IPS-15b (cell line): ENCODE measurements at regions not wholly inside any gene's neighbourhood (a gene's known extent, or its start where the extent isn't known, plus 50 kb on each side); places are given as distances from the start of the nearest gene placed in this dataset.

Experiments
- H3K27me3 ChIP-seq: one replicate; pipeline ENCODE4 v1.6.1; 2013; ENCODE audit warnings: low read length; ENCODE audit not compliant: control insufficient read depth, insufficient read depth
- H3K36me3 ChIP-seq: one replicate; pipeline ENCODE4 v1.6.1; 2013; ENCODE audit warnings: low read length; ENCODE audit not compliant: control insufficient read depth, insufficient read depth
- H3K4me1 ChIP-seq: one replicate; pipeline ENCODE4 v1.6.1; 2013; ENCODE audit warnings: mild to moderate bottlenecking, low read length; ENCODE audit not compliant: control insufficient read depth, insufficient read depth
- H3K4me3 ChIP-seq: one replicate; pipeline ENCODE4 v1.5.1; 2013; ENCODE audit warnings: low read depth, low read length
- H3K9ac ChIP-seq: one replicate; pipeline ENCODE4 v1.6.1; 2013; ENCODE audit warnings: low read depth, mild to moderate bottlenecking, low read length
- H3K9me3 ChIP-seq: one replicate; pipeline ENCODE4 v1.6.1; 2013; ENCODE audit warnings: mild to moderate bottlenecking, low read length; ENCODE audit not compliant: control insufficient read depth, insufficient read depth

DNA sequence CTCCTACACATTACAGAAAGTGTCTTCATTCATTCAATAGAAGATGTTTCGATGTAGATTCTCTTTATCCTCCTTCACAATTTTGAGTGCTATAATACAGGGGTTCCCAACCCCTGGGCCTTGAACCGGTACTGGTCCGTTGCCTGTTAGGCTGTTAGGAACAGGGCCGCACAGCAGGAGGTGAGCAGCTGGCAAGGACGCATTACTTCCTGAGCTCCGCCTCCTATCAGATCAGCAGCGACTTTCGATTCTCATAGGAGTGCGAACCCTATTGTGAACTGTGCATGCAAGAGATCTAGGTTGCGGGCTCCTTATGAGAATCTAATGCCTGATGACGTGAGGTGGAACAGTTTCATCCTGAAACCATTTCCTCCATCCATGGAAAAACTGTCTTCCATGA lies 153.0 kb upstream of the SMC2 start:
- Histone ChIP-seq H3K27me3 (no peaks in the 10 kb centered on the region), H3K9ac (no peak overlapping the region), H3K4me3 (no peak overlapping the region), H3K36me3 (no peaks in the 10 kb centered on the region), H3K9me3 (no peaks in the 10 kb centered on the region), H3K4me1 (no peaks in the 10 kb centered on the region)

DNA sequence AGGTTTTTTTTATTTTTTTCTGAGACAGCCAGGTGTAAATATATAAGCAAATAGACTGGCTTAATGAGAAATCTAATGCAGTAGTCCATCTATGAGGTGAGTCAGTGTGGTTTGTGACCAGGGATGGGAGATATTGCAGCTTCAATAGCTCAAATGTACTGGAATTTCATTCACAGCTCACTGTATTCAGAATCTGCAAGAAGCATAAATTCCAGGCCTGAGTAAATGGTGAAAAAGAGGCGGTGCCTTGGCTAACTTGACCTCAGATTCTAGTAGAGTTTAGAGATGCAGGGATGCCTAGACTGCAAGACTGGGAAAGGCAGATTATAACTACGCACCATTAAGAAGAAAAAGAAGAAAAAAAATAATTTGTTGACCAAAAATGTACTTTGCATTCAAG lies 151.9 kb upstream of the SMC2 start:
- Histone ChIP-seq H3K9me3 (no peaks in the 10 kb centered on the region), H3K4me3 (no peak overlapping the region), H3K27me3 (no peaks in the 10 kb centered on the region), H3K4me1 (no peaks in the 10 kb centered on the region), H3K36me3 (no peaks in the 10 kb centered on the region), H3K9ac (no peak overlapping the region)

DNA sequence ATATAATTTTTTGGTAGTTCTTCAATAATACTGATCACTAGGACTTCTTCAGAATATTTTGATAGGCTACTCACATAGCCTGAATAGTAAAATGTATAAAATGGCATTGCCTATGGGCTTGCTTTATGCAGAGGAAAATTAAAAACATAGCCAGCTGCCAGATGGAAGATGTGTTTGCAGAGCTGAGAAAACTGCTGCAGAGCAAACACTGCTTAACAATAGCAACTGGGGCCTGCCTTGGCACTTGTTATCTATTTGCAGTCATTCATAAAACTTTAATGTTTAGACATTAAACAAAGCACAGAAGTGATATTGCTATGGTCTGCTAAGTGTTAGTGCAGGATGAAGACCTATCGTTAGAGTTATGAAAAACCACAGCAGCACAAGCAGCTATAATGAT lies 151.5 kb upstream of the SMC2 start:
- Histone ChIP-seq H3K27me3 (no peaks in the 10 kb centered on the region), H3K9ac (no peak overlapping the region)

DNA sequence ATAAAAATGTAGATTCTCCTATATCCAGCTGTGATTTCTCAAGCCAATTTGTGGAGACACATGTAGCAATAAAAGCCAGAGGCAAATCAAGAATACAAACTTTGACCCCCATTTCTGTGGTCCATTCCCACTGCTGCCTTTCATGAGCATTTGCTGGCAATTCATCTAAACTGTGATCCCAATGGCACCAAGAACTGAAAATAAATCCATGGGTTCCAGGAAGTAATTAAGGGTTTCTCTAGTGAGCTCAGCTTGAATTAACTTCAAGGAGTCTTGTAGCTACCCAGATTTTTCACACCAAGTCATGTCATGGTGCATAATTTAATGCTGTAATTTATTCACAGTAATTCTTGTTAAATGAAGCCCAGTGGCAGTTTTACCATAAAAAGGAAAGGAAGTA lies 145.0 kb upstream of the SMC2 start:
- Histone ChIP-seq H3K4me3 (no peak overlapping the region), H3K9me3 (no peaks in the 10 kb centered on the region), H3K27me3 (no peaks in the 10 kb centered on the region), H3K36me3 (no peaks in the 10 kb centered on the region), H3K9ac (no peak overlapping the region), H3K4me1 (no peaks in the 10 kb centered on the region)

More for the DNA sequence above, 151.5 kb upstream of the SMC2 start:
- H3K36me3 ChIP-seq = no peaks in the 10 kb centered on the region
- no peak overlapping the region for H3K4me3 ChIP-seq
- H3K9me3 ChIP-seq = no peaks in the 10 kb centered on the region
- no peaks in the 10 kb centered on the region for H3K4me1 ChIP-seq

DNA sequence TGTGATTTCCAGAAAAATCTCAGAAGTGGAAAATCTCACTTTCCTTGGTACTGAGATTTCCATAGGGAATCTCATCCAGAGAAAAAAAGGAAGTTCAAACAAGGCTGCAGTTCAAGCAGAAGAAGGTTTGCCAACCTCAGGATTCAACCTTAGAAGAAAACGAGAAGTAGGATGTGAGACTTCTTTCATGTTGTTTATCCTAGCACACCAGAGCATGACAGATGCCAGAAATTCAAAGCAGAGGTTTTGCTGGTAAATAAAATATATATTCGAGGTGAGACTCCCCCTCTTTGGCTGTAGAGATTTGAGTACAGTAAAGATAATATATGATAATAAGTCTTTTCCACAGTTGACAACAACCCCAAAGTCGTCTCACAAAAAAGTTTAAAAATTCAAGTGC lies 116.9 kb upstream of the SMC2 start:
- Histone ChIP-seq H3K4me1 (no peaks in the 10 kb centered on the region), H3K9ac (no peak overlapping the region), H3K27me3 (no peaks in the 10 kb centered on the region), H3K4me3 (no peak overlapping the region), H3K36me3 (no peaks in the 10 kb centered on the region), H3K9me3 (no peaks in the 10 kb centered on the region)

DNA sequence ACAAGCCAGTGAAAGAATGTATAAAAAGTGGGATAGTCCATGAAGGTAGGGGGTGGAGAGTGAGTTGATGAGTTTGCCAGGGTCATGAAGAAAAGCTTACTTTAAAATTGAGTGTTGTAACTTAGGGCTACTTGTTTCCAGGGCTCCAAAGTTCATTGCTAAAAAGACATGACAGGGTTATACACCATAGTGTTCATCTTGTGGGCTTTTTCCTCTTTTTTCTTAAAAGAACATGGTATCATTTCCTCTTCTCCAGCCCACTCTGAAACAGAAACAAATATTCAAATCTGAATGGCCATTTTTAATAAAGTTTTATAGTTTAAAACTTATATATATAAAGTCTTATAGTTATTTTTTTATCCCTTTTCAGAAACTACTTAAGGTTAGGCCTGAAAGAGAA lies 115.7 kb upstream of the SMC2 start:
- Histone ChIP-seq H3K9ac (no peak overlapping the region), H3K27me3 (no peaks in the 10 kb centered on the region), H3K9me3 (no peaks in the 10 kb centered on the region), H3K4me1 (no peaks in the 10 kb centered on the region), H3K4me3 (no peak overlapping the region), H3K36me3 (no peaks in the 10 kb centered on the region)

DNA sequence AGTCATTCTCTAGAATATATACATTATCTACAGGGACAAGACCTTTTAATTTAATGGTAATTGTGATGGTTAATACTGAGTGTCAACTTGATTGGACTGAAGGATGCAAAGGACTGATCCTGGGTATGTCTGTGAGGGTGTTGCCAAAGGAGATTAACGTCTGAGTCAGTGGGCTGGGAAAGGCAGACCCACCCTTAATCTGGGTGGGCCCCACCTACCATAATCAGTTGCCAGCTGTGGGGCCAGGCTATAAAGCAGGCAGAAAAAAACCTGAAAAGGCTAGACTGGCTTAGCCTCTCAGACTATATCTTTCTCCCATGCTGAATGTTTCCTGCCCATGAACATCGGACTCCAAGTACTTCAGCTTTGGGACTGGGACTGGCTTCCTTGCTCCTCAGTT lies 112.2 kb upstream of the SMC2 start:
- Histone ChIP-seq H3K27me3 (no peaks in the 10 kb centered on the region), H3K4me1 (no peaks in the 10 kb centered on the region), H3K9me3 (no peaks in the 10 kb centered on the region), H3K4me3 (no peak overlapping the region), H3K36me3 (no peaks in the 10 kb centered on the region), H3K9ac (no peak overlapping the region)

DNA sequence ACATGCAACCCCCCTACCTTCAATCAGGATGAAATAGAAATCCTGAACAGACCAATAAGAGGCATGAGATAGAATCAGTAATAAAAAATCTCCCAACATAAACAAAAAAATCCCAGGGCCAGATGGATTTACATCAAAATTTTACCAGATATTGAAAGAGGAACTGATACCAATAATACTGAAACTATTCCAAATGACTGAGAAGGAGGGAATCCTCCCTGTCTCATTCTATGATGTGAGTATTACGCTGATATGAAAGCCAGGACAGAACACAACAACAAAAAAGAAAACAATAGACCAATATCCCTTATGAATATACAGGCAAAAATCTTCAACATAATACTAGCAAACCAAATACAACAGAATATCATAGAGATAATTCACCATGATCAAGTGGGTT lies 109.0 kb upstream of the SMC2 start:
- no peak overlapping the region for H3K4me3 ChIP-seq
- H3K36me3 ChIP-seq = no peaks in the 10 kb centered on the region
- no peaks in the 10 kb centered on the region for H3K27me3 ChIP-seq
- H3K9ac ChIP-seq = no peak overlapping the region
- no peaks in the 10 kb centered on the region for H3K4me1 ChIP-seq
- H3K9me3 ChIP-seq = no peaks in the 10 kb centered on the region

DNA sequence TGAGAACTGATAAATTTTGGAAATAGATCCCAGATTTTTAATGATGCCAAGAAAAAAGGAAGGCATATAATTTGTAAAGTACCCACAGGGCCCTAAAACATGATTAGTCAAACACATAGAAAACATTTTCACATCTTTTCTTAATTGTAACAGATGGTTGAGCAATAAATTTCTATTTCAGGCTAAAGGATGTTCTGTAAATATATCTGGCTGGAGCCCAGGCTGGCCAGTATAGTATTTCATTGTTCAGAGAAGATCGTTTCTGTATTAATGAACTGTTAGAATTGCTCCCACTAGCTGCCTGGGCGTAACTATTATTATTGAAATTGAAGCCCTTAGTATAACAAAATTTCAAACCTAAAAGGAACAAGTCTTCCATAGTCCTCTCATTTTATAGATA lies 105.3 kb upstream of the SMC2 start:
- H3K27me3 ChIP-seq = no peaks in the 10 kb centered on the region
- peaks cover 10% of the 10 kb centered on the region for H3K4me1 ChIP-seq
- H3K9me3 ChIP-seq = no peaks in the 10 kb centered on the region
- no peak overlapping the region for H3K9ac ChIP-seq
- H3K4me3 ChIP-seq = no peak overlapping the region
- H3K36me3 ChIP-seq = no peaks in the 10 kb centered on the region

DNA sequence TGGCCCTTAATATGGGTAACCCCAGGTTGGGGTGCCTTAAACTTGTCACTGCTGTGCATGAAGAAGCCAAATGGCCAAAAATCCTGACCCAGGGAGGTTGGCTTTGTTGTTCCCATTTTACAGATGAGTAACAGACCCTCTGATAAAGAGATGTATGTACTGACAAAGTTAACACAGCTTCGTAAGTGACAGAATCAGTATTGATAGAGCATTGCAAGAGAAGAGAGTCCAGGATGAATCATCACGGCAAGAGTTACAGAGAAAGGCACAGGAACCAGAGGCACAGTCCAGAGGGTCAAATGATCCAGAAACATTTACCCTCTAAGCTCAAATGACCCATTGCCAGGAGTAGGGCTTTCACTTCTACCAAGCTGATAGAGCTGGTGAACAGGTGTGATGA lies 103.8 kb upstream of the SMC2 start:
- Histone ChIP-seq H3K4me1 (peaks cover 10% of the 10 kb centered on the region), H3K36me3 (no peaks in the 10 kb centered on the region), H3K9me3 (no peaks in the 10 kb centered on the region), H3K4me3 (no peak overlapping the region), H3K9ac (no peak overlapping the region), H3K27me3 (no peaks in the 10 kb centered on the region)

DNA sequence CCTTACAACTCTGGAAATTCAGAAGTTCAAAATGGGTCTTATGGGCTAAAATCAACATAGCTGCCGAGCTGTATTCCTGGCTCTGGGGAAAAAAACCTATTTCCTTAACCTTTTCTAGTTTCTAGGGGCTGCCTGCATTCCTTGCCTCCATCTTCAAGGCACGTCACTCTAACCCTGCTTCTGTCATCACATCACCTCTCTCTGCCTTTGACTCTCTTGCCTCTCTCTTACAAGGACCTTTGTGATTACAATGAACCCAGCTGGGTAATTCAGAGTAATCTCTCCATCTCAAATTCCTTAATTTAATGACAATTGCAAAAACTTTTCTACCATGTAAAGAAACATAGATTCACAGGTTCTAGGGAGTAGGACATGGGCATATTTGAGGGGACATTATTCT lies 103.1 kb upstream of the SMC2 start:
- no peaks in the 10 kb centered on the region for H3K36me3 ChIP-seq
- no peaks in the 10 kb centered on the region for H3K9me3 ChIP-seq
- no peak overlapping the region for H3K9ac ChIP-seq
- H3K27me3 ChIP-seq = no peaks in the 10 kb centered on the region
- H3K4me3 ChIP-seq = no peak overlapping the region
- H3K4me1 ChIP-seq = peaks cover 10% of the 10 kb centered on the region

DNA sequence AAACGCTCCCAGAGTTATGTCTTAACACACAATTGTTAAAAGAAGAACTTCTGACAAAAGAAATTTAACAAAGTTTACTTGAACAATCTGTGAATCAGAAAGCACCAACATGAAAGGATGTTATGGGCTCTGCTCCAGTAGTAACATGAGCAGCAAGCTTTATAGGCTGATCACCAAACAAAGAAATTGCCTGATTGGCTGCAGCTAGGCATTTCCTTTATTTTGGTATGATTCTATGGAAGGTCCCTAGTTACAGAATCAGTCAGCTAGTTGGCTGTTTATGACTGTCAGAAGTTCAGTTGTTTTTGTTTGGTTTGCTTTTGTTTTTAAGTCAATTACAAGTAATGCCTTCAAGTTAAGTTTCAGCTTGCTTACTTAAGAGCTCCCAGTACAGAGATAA lies 102.4 kb upstream of the SMC2 start:
- H3K4me3 ChIP-seq = no peak overlapping the region
- H3K9ac ChIP-seq = no peak overlapping the region
- H3K36me3 ChIP-seq = no peaks in the 10 kb centered on the region
- no peaks in the 10 kb centered on the region for H3K9me3 ChIP-seq
- no peaks in the 10 kb centered on the region for H3K27me3 ChIP-seq
- peaks cover 10% of the 10 kb centered on the region for H3K4me1 ChIP-seq
